ENCODE measurements at regions not wholly inside any gene's neighbourhood (a gene's known extent, or its start where the extent isn't known, plus 50 kb on each side); places are given as distances from the start of the nearest gene placed in this dataset.

DNA sequence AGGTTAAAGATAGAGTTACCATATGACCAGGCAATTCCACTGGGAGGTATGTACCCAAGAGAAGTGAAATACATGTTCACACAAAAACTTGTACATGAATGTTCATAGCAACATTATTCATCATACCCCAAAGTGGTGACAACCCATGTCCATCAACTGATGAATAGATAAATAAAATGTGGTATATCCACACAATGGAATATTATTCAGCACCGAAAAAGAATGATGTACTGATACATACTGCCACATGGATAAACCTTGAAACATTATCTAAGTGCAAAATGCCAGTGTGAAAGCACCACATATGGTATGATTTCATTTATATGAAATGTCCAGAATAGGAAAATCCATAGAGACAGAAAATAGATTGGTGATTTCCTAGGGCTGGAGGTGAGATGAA is 53.4 kb upstream of the PAXBP1 start:
- TF ChIP-seq, protein P1, sequence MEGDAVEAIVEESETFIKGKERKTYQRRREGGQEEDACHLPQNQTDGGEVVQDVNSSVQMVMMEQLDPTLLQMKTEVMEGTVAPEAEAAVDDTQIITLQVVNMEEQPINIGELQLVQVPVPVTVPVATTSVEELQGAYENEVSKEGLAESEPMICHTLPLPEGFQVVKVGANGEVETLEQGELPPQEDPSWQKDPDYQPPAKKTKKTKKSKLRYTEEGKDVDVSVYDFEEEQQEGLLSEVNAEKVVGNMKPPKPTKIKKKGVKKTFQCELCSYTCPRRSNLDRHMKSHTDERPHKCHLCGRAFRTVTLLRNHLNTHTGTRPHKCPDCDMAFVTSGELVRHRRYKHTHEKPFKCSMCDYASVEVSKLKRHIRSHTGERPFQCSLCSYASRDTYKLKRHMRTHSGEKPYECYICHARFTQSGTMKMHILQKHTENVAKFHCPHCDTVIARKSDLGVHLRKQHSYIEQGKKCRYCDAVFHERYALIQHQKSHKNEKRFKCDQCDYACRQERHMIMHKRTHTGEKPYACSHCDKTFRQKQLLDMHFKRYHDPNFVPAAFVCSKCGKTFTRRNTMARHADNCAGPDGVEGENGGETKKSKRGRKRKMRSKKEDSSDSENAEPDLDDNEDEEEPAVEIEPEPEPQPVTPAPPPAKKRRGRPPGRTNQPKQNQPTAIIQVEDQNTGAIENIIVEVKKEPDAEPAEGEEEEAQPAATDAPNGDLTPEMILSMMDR (IDR thresholded peaks at IDR 0.05; ENCODE audit: low read length), result no peak
- no peak for TF ChIP-seq EZH2 (optimal IDR thresholded peaks at IDR 0.05; ENCODE audit: low read depth, low read length)
